Trophoblast cell (in vitro differentiated cells and primary cell): ENCODE measurements at regions not wholly inside any gene's neighbourhood (a gene's known extent, or its start where the extent isn't known, plus 50 kb on each side); places are given as distances from the start of the nearest gene placed in this dataset.
A peak's percentile ranks its signal among the peaks of the same experiment; 100 is the strongest.

ENCODE experiments used
- DNase-seq, 2 donors: peaks; one replicate each; pipeline ENCODE4 v3.0.0-alpha.2; 2016
- H2AFZ ChIP-seq: 2 replicates; pipeline ENCODE4 v1.6.1; 2013; ENCODE audit warnings: low read length, moderate library complexity, mild to moderate bottlenecking; ENCODE audit not compliant: insufficient read depth, poor library complexity
- H2AK5ac ChIP-seq: 2 replicates; pipeline ENCODE4 v1.6.1; 2013; ENCODE audit warnings: mild to moderate bottlenecking, low read length
- H2BK120ac ChIP-seq: 2 replicates; pipeline ENCODE4 v1.6.1; 2013; ENCODE audit warnings: low read length, mild to moderate bottlenecking, moderate library complexity; ENCODE audit not compliant: insufficient read depth, poor library complexity
- H2BK12ac ChIP-seq: 2 replicates; pipeline ENCODE4 v1.6.1; 2013; ENCODE audit warnings: mild to moderate bottlenecking, low read length, moderate library complexity
- H2BK5ac ChIP-seq: 2 replicates; pipeline ENCODE4 v1.6.1; 2013; ENCODE audit warnings: low read length, low read depth, moderate library complexity, mild to moderate bottlenecking; ENCODE audit not compliant: poor library complexity
- H3K14ac ChIP-seq: 2 replicates; pipeline ENCODE4 v1.6.1; 2013; ENCODE audit warnings: mild to moderate bottlenecking, low read length
- H3K18ac ChIP-seq: 2 replicates; pipeline ENCODE4 v1.6.1; 2013; ENCODE audit warnings: mild to moderate bottlenecking, low read length
- H3K23ac ChIP-seq: 2 replicates; pipeline ENCODE4 v1.6.1; 2013; ENCODE audit warnings: low read length
- H3K27ac ChIP-seq: 2 replicates; pipeline ENCODE4 v1.5.1; 2013; ENCODE audit warnings: low read depth, mild to moderate bottlenecking, inconsistent platforms, low read length, moderate library complexity
- H3K27me3 ChIP-seq: 2 replicates; pipeline ENCODE4 v1.6.1; 2013; ENCODE audit warnings: inconsistent platforms, mild to moderate bottlenecking, low read length, moderate library complexity; ENCODE audit not compliant: insufficient read depth
- H3K36me3 ChIP-seq, 2 experiments: 1 replicate in 1 of 2; 2 replicates in 1 of 2; pipeline ENCODE4 v1.6.1; 2013; ENCODE audit warnings: low read length in 2 of 2, mild to moderate bottlenecking in 2 of 2, moderate library complexity in 1 of 2; ENCODE audit not compliant: insufficient read depth in 2 of 2, control insufficient read depth in 1 of 2
- H3K4ac ChIP-seq: 2 replicates; pipeline ENCODE4 v1.6.1; 2013; ENCODE audit warnings: low read depth, mild to moderate bottlenecking, low read length, moderate library complexity
- H3K4me1 ChIP-seq, 2 experiments: 1 replicate in 1 of 2; 2 replicates in 1 of 2; pipeline ENCODE4 v1.6.1; 2013; ENCODE audit warnings: low read length in 2 of 2, mild to moderate bottlenecking in 2 of 2, moderate library complexity in 1 of 2; ENCODE audit not compliant: insufficient read depth in 2 of 2, control insufficient read depth in 1 of 2
- H3K4me2 ChIP-seq: 2 replicates; pipeline ENCODE4 v1.6.1; 2013; ENCODE audit warnings: inconsistent platforms, mild to moderate bottlenecking, low read length, moderate library complexity
- H3K4me3 ChIP-seq: 2 replicates; pipeline ENCODE4 v1.5.1; 2013; ENCODE audit warnings: mild to moderate bottlenecking, low read depth, low read length, inconsistent platforms
- H3K79me1 ChIP-seq: one replicate; pipeline ENCODE4 v1.6.1; 2013; ENCODE audit warnings: low read length
- H3K79me2 ChIP-seq: 2 replicates; pipeline ENCODE4 v1.6.1; 2013; ENCODE audit warnings: low read length, mild to moderate bottlenecking; ENCODE audit not compliant: control insufficient read depth, insufficient read depth, poor library complexity
- H3K9ac ChIP-seq: 2 replicates; pipeline ENCODE4 v1.6.1; 2013; ENCODE audit warnings: mild to moderate bottlenecking, low read length
- H3K9me3 ChIP-seq: 2 replicates; pipeline ENCODE4 v1.6.1; 2013; ENCODE audit warnings: low read depth, mild to moderate bottlenecking, control low read depth, inconsistent platforms, low read length; ENCODE audit not compliant: insufficient read depth
- H4K12ac ChIP-seq: 2 replicates; pipeline ENCODE4 v1.6.1; 2013; ENCODE audit warnings: low read depth, mild to moderate bottlenecking, low read length, moderate library complexity
- H4K8ac ChIP-seq: 2 replicates; pipeline ENCODE4 v1.6.1; 2013; ENCODE audit warnings: low read depth, mild to moderate bottlenecking, low read length, moderate library complexity
- H4K91ac ChIP-seq: one replicate; pipeline ENCODE4 v1.6.1; 2013; ENCODE audit warnings: low read depth, mild to moderate bottlenecking, low read length, moderate library complexity
- WGBS: extraction: QIAGEN DNeasy Blood & Tissue Kit; methylation state at CpG from one replicate; pipeline ENCODE4 v1.1.7; 2013; ENCODE audit warnings: missing lambda C conversion rate; ENCODE audit not compliant: insufficient read length, insufficient coverage; ENCODE audit errors: extremely low coverage; 5-methylcytosine and 5-hydroxymethylcytosine counted together

DNA sequence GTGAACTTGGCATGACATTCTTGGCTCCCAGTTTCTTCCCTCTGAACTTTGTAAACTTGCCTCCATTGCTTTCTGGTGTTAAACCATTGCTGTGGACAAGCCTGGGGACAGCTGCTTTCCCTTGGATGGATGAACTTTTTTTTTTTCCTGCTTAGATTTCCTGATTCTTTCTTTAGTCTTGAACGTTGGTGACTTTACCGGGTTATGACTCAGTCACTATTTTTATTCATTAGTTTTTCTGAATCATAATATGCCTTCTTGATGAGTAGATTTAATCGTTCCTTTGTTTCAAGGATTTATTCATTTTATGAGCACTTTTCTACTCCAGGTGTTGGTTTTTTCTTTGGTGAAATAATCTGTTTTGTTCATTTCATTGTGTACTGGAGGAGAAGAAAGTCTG lies 155.0 kb upstream of the RTL1 start:
- no peak overlapping the region for H2BK5ac ChIP-seq
- no peak overlapping the region for H4K8ac ChIP-seq
- no peaks in the 10 kb centered on the region for H3K79me1 ChIP-seq
- no peaks in the 10 kb centered on the region for H3K36me3 ChIP-seq
- H3K27ac ChIP-seq, result no peak overlapping the region
- H3K9ac ChIP-seq, result no peak overlapping the region
- H3K4me1 ChIP-seq, result no peaks in the 10 kb centered on the region
- H3K18ac ChIP-seq, result no peak overlapping the region
- no peak overlapping the region for H3K4me2 ChIP-seq
- H3K79me2 ChIP-seq, result no peaks in the 10 kb centered on the region
- H3K9me3 ChIP-seq, result peaks cover 22% of the 10 kb centered on the region
- no peaks in the 10 kb centered on the region for H3K27me3 ChIP-seq
- no peak overlapping the region for H3K14ac ChIP-seq
- no peak overlapping the region for H2BK120ac ChIP-seq
- no peak overlapping the region for H2AK5ac ChIP-seq
- no peak overlapping the region for H2AFZ ChIP-seq
- no peak overlapping the region for H4K91ac ChIP-seq
- no peak overlapping the region for H3K4ac ChIP-seq
- H3K23ac ChIP-seq, result no peak overlapping the region
- no peak for DNase-seq
- H2BK12ac ChIP-seq, result no peak overlapping the region
- no CpG with 5 or more reads among the region's 3 CpGs for WGBS
- H3K4me3 ChIP-seq, result no peak overlapping the region
- no peak overlapping the region for H4K12ac ChIP-seq

DNA sequence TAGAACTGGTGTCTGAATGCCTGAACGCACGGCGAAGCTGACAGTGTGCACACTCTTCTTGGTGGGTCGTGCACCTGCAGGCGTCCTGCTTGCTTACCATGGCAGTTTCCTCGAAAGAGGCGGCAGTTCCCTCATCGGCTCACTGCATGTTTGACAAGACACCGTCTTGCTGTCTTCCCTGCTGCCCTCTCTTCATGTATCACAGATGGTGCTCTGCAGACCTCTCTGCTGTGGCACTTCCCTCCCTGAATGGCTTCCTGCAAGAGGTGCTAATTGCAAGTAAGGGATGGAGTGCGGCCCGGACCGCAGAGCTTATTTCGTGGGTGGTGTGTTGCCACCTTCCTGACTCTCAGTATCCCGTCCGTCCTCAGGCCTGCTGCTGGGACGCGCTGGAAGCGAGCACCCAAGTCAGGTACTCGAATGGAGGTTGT lies 156.7 kb upstream of the RTL1 start:
- DNase-seq, result no peak
- no peak overlapping the region for H4K91ac ChIP-seq
- H3K14ac ChIP-seq, result no peak overlapping the region
- H2AFZ ChIP-seq, result no peak overlapping the region
- no peak overlapping the region for H3K4me2 ChIP-seq
- no peaks in the 10 kb centered on the region for H3K36me3 ChIP-seq
- H3K9me3 ChIP-seq, result peaks cover 14% of the 10 kb centered on the region
- no CpG with 5 or more reads among the region's 19 CpGs for WGBS
- H2BK5ac ChIP-seq, result no peak overlapping the region
- no peaks in the 10 kb centered on the region for H3K79me2 ChIP-seq
- no peaks in the 10 kb centered on the region for H3K79me1 ChIP-seq
- H3K4ac ChIP-seq, result no peak overlapping the region
- no peaks in the 10 kb centered on the region for H3K27me3 ChIP-seq
- H3K4me3 ChIP-seq, result peak overlapping the region; percentile 17
- no peak overlapping the region for H3K18ac ChIP-seq
- no peak overlapping the region for H3K9ac ChIP-seq
- no peak overlapping the region for H2BK12ac ChIP-seq
- H3K23ac ChIP-seq, result no peak overlapping the region
- H4K12ac ChIP-seq, result no peak overlapping the region
- no peaks in the 10 kb centered on the region for H3K4me1 ChIP-seq
- H2BK120ac ChIP-seq, result no peak overlapping the region
- H4K8ac ChIP-seq, result no peak overlapping the region
- H3K27ac ChIP-seq, result no peak overlapping the region
- H2AK5ac ChIP-seq, result no peak overlapping the region

DNA sequence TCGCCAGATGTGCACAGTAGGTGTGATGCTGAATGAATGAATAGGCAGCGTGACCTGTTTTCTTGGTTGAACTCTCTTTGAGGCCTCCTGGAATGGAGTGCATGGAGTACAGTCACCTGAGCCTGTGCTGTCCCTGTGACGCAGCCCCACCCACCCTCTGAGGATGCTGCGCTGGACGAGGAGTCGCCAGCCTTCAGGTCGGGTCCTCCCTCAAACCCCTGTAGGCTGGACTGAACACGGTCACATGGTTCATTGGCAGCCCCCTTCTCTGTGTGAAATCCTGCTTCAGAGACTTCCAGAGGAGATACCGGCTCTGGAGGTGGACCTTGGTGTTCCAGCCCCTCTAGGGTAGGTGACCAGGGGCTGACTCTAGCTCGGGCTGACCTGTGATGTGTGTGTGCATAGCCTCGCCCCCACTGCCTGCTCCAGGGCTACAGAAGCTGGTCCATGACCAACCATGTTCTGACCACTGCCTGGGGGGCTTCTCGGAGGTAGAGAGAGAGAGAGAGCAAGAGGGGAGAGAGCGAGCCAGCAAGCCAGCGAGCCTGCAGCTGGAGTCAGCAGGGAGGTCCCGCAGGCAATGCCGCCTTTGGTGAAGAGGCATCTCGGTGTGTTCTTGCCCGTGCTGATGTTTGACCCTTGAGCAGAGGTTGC lies 158.0 kb upstream of the RTL1 start:
- Histone ChIP-seq H3K9me3 (peaks cover 15% of the 10 kb centered on the region), H3K4ac (no peak overlapping the region), H3K23ac (no peak overlapping the region), H3K4me1 (no peaks in the 10 kb centered on the region), H3K36me3 (no peaks in the 10 kb centered on the region), H3K14ac (no peak overlapping the region), H3K4me2 (no peak overlapping the region), H3K79me2 (no peaks in the 10 kb centered on the region), H3K4me3 (no peak overlapping the region), H3K9ac (no peak overlapping the region), H4K8ac (no peak overlapping the region), H2AK5ac (no peak overlapping the region), H3K27ac (no peak overlapping the region), H3K27me3 (no peaks in the 10 kb centered on the region), H3K79me1 (no peaks in the 10 kb centered on the region), H2BK120ac (no peak overlapping the region), H4K91ac (no peak overlapping the region), H2BK12ac (no peak overlapping the region), H2BK5ac (no peak overlapping the region), H2AFZ (no peak overlapping the region), H4K12ac (no peak overlapping the region), H3K18ac (no peak overlapping the region)
- DNase-seq, result no peak
- no CpG with 5 or more reads among the region's 18 CpGs for WGBS

DNA sequence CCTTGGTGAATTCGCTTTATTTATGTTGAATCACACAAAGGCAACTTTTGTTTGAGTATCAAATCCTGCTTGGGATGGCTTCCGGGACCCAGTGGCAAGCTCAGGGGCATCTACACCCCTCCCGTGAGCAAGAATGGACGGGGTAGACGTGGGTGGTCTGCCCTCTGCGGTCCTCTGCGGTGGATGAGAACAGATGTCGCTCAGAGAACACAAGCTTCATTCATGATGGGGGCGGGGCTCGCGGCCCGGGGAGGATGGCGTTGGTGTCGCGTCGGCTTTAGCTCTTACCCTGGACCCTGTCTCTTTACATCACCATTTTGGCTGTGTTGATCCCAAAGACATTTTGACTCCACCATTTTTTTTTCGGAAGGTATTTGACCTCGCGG lies 158.5 kb upstream of the RTL1 start:
- Histone ChIP-seq H3K9me3 (peaks cover 19% of the 10 kb centered on the region), H3K79me2 (no peaks in the 10 kb centered on the region), H3K18ac (no peak overlapping the region), H2AK5ac (no peak overlapping the region), H3K23ac (no peak overlapping the region), H3K9ac (no peak overlapping the region), H3K4me3 (no peak overlapping the region), H4K12ac (no peak overlapping the region), H3K4me1 (no peaks in the 10 kb centered on the region), H2BK120ac (no peak overlapping the region), H3K27ac (no peak overlapping the region), H4K8ac (no peak overlapping the region), H2BK12ac (no peak overlapping the region), H2AFZ (no peak overlapping the region), H3K79me1 (no peaks in the 10 kb centered on the region), H2BK5ac (no peak overlapping the region), H4K91ac (no peak overlapping the region), H3K27me3 (no peaks in the 10 kb centered on the region), H3K14ac (no peak overlapping the region), H3K4me2 (no peak overlapping the region), H3K4ac (no peak overlapping the region), H3K36me3 (no peaks in the 10 kb centered on the region)
- WGBS, result no CpG with 5 or more reads among the region's 19 CpGs
- no peak for DNase-seq
